ENCODE measurements at regions not wholly inside any gene's neighbourhood (a gene's known extent, or its start where the extent isn't known, plus 50 kb on each side); places are given as distances from the start of the nearest gene placed in this dataset.

GRCh38 chr1:239209591-239209990, 176.8 kb upstream of the CHRM3 start:
- TF ChIP-seq, protein P1, sequence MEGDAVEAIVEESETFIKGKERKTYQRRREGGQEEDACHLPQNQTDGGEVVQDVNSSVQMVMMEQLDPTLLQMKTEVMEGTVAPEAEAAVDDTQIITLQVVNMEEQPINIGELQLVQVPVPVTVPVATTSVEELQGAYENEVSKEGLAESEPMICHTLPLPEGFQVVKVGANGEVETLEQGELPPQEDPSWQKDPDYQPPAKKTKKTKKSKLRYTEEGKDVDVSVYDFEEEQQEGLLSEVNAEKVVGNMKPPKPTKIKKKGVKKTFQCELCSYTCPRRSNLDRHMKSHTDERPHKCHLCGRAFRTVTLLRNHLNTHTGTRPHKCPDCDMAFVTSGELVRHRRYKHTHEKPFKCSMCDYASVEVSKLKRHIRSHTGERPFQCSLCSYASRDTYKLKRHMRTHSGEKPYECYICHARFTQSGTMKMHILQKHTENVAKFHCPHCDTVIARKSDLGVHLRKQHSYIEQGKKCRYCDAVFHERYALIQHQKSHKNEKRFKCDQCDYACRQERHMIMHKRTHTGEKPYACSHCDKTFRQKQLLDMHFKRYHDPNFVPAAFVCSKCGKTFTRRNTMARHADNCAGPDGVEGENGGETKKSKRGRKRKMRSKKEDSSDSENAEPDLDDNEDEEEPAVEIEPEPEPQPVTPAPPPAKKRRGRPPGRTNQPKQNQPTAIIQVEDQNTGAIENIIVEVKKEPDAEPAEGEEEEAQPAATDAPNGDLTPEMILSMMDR (IDR thresholded peaks at IDR 0.05; ENCODE audit: borderline replicate concordance, insufficient read depth, low read depth, low read length): no peak
- H3K4me3 ChIP-seq (ENCODE audit: low read depth, low read length): no peak overlapping the region

DNA sequence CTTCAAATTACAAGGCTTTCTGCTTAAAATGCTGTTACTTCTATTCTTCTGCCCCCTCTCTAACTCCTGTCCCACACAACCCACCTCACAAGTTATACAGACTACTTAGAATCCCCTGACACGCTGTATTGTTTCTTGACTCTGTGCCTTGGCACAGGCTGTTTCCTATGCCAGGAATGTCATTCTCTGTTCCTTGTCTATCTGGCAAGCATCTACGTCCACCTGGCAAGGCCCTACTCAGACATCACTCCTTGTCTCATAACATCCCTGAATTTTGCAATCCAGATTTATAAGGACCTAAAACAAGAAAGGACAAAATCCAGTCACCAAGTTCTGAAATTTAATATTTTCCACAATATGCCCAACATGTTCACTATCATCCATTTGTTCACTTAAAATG, 182.0 kb upstream of the CHRM3 start:
- H3K4me3 ChIP-seq (ENCODE audit: low read depth, low read length): no peak overlapping the region
- TF ChIP-seq, protein P1 (IDR thresholded peaks at IDR 0.05; ENCODE audit: borderline replicate concordance, insufficient read depth, low read depth, low read length): no peak

GRCh38 chr1:239197871-239198270, 188.5 kb upstream of the CHRM3 start:
- TF ChIP-seq, protein P1 (IDR thresholded peaks at IDR 0.05; ENCODE audit: borderline replicate concordance, insufficient read depth, low read depth, low read length): no peak
- no peak overlapping the region for H3K4me3 ChIP-seq (ENCODE audit: low read depth, low read length)

- no peak overlapping the region for H3K4me3 ChIP-seq (ENCODE audit: low read depth, low read length)
- TF ChIP-seq, protein P1 (IDR thresholded peaks at IDR 0.05; ENCODE audit: borderline replicate concordance, insufficient read depth, low read depth, low read length): no peak
Measured at GRCh38 chr1:239189998-239190512, 196.3 kb upstream of the CHRM3 start.

DNA sequence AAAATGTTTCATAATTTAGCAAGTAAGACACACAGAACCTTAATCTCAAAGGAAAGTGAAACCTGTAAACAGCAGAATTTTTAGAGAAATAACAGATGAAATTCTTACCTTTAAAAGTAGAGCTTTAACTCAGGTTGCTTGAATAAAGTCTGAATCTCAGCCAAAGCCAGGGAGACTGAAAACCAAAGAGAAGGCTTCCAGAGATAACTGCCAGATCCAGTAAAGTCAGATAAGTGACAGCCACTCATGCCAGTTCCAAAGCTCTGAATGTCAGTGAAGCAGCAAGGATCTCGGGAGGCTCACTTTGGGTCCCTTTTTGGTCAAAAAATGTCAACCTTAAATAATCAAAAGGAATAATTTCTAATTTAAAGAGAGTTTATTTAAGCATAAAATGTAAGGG, 199.9 kb upstream of the CHRM3 start:
- H3K4me3 ChIP-seq (ENCODE audit: low read depth, low read length): no peak overlapping the region
- TF ChIP-seq, protein P1 (IDR thresholded peaks at IDR 0.05; ENCODE audit: borderline replicate concordance, insufficient read depth, low read depth, low read length): no peak

DNA sequence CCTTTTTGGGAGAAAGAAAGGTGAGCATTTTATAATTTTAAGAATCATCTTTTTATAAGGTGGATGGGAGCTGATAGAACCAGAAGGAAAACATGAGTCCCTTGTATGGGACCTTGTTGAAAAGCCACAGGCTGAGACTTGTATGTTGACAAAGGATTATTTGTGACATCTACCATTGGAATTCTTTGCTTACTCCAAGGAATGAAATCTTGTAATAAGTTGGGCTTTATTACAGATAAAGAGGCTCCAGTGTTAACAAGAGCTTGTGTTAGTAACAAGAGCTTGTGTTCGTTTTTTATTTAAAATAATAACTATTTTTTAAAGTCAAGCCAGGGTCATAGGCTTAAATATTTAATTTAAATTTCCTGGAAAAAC, 201.1 kb upstream of the CHRM3 start:
- H3K4me3 ChIP-seq (ENCODE audit: low read depth, low read length): no peak overlapping the region
- TF ChIP-seq, protein P1 (IDR thresholded peaks at IDR 0.05; ENCODE audit: borderline replicate concordance, insufficient read depth, low read depth, low read length): no peak

DNA sequence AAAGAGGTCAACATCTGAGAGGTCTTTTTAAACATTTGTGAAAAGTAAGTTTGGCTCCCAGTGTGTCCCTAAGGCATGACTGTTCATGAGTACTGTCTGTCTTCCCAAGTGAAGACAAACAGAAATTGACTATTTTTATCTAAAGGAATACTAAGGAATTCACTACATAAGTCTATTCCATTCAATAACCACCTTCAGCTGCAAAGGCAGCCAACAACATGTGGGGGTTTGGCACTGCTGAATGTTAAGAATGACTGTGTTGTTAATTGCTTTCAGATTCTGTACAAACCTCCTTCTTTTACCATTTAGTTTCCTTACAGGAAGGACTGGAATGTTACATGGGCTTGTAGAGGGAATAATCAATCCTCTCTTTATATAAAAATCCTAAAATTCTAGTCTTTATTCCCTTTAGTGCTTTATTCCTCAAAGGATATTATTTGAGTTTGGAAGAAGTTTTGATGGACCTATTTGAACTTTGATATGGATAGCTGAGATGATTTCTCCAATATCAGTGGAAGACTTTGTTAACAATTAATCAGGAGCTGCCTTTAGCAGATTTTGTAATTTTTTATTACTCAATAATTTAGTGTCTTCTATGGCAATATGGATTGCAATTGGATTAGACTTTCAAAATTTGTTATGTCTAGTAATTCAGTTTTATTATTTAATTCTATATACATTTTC, 201.7 kb upstream of the CHRM3 start:
- TF ChIP-seq, protein P1 (IDR thresholded peaks at IDR 0.05; ENCODE audit: borderline replicate concordance, insufficient read depth, low read depth, low read length): no peak

More for the DNA sequence above, 201.7 kb upstream of the CHRM3 start:
- no peak overlapping the region for H3K4me3 ChIP-seq (ENCODE audit: low read depth, low read length)

Data from GM12875 (cell line).